ENCODE measurements at regions not wholly inside any gene's neighbourhood (a gene's known extent, or its start where the extent isn't known, plus 50 kb on each side); places are given as distances from the start of the nearest gene placed in this dataset.

- TF ChIP-seq POLR2AphosphoS5 (IDR thresholded peaks at IDR 0.05) (no peak), POLR2A (IDR thresholded peaks at IDR 0.05) (no peak)
- TF ChIP-seq, protein P1, sequence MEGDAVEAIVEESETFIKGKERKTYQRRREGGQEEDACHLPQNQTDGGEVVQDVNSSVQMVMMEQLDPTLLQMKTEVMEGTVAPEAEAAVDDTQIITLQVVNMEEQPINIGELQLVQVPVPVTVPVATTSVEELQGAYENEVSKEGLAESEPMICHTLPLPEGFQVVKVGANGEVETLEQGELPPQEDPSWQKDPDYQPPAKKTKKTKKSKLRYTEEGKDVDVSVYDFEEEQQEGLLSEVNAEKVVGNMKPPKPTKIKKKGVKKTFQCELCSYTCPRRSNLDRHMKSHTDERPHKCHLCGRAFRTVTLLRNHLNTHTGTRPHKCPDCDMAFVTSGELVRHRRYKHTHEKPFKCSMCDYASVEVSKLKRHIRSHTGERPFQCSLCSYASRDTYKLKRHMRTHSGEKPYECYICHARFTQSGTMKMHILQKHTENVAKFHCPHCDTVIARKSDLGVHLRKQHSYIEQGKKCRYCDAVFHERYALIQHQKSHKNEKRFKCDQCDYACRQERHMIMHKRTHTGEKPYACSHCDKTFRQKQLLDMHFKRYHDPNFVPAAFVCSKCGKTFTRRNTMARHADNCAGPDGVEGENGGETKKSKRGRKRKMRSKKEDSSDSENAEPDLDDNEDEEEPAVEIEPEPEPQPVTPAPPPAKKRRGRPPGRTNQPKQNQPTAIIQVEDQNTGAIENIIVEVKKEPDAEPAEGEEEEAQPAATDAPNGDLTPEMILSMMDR (IDR thresholded peaks at IDR 0.05) = no peak
Measured at GRCh38 chr4:111957997-111958396, 187.3 kb upstream of the FAM241A start.
